Stimulated activated CD4-positive, alpha-beta T cell treated with anti-CD3 and anti-CD28 coated beads, TNF-alpha, amount 100 ng/mL, for 24 hours (primary cell): ENCODE measurements at regions not wholly inside any gene's neighbourhood (a gene's known extent, or its start where the extent isn't known, plus 50 kb on each side); places are given as distances from the start of the nearest gene placed in this dataset.

Source experiments
- DNase-seq, 3 experiments: peaks; one replicate each; pipeline ENCODE4 v3.0.0-alpha.2; 2020; ENCODE audit warnings: low read depth in 3 of 3

- no peak for DNase-seq
Observed at GRCh38 chr16:80418517-80419355, 122.1 kb upstream of the DYNLRB2 start.

- DNase-seq, result no peak
Observed at GRCh38 chr16:80417706-80418271, 123.0 kb upstream of the DYNLRB2 start.

- DNase-seq, result no peak
Observed at GRCh38 chr16:80408014-80408413, 132.8 kb upstream of the DYNLRB2 start.

GRCh38 chr16:80407265-80407987 lies 133.4 kb upstream of the DYNLRB2 start:
- no peak for DNase-seq

GRCh38 chr16:80404847-80405246 lies 135.9 kb upstream of the DYNLRB2 start:
- no peak for DNase-seq

GRCh38 chr16:80403894-80404293 lies 136.9 kb upstream of the DYNLRB2 start:
- no peak for DNase-seq

GRCh38 chr16:80390871-80391489 lies 149.8 kb upstream of the DYNLRB2 start:
- no peak for DNase-seq

GRCh38 chr16:80390046-80390445 lies 150.7 kb upstream of the DYNLRB2 start:
- no peak for DNase-seq

GRCh38 chr16:80389338-80389737 lies 151.5 kb upstream of the DYNLRB2 start:
- DNase-seq, result no peak

GRCh38 chr16:80387318-80387921 lies 153.4 kb upstream of the DYNLRB2 start:
- DNase-seq, result no peak

GRCh38 chr16:80384862-80385261 lies 155.9 kb upstream of the DYNLRB2 start:
- DNase-seq, result no peak

GRCh38 chr16:80380514-80380913 lies 160.3 kb upstream of the DYNLRB2 start:
- no peak for DNase-seq

GRCh38 chr16:80377096-80377956 lies 163.5 kb upstream of the DYNLRB2 start:
- no peak for DNase-seq

- DNase-seq, result no peak
Observed at GRCh38 chr16:80375973-80376372, 164.8 kb upstream of the DYNLRB2 start.

- no peak for DNase-seq
Observed at GRCh38 chr16:80375513-80375912, 165.3 kb upstream of the DYNLRB2 start.

- DNase-seq, result no peak
Observed at GRCh38 chr16:80372341-80372740, 168.5 kb upstream of the DYNLRB2 start.

- no peak for DNase-seq
Observed at GRCh38 chr16:80369138-80369958, 171.4 kb upstream of the DYNLRB2 start.

- no peak for DNase-seq
Observed at GRCh38 chr16:80367037-80367658, 173.6 kb upstream of the DYNLRB2 start.

- no peak for DNase-seq
Observed at GRCh38 chr16:80366023-80366422, 174.8 kb upstream of the DYNLRB2 start.

- DNase-seq, result no peak
Observed at GRCh38 chr16:80362816-80363215, 178.0 kb upstream of the DYNLRB2 start.
